GM12878 (cell line): ENCODE measurements at regions not wholly inside any gene's neighbourhood (a gene's known extent, or its start where the extent isn't known, plus 50 kb on each side); places are given as distances from the start of the nearest gene placed in this dataset.

Experiments used
- CEBPB ChIP-seq, 2 experiments: fragments of 150-350 bp in 1 of 2; IDR thresholded peaks; 2 replicates each; pipeline ENCODE4 v1.6.1; 2012 to 2014; ENCODE audit warnings: low read depth in 2 of 2, low read length in 2 of 2, borderline replicate concordance in 1 of 2, inconsistent platforms in 1 of 2
- POLR2AphosphoS5 ChIP-seq: IDR thresholded peaks from 2 replicates; pipeline ENCODE4 v1.6.1; 2011; ENCODE audit warnings: mild to moderate bottlenecking, low read length, inconsistent platforms
- SP1 ChIP-seq: IDR thresholded peaks from one replicate; pipeline ENCODE4 v1.6.1; 2011; ENCODE audit warnings: low read depth, low read length
- STAT3 ChIP-seq: IDR thresholded peaks from 2 replicates; pipeline ENCODE4 v1.6.1; 2011; ENCODE audit warnings: low read depth, low read length, improper control_type of control experiment
- TF ChIP-seq, protein P1 (sequence below), 3 experiments: IDR thresholded peaks in 2 of 3; conservative IDR thresholded peaks in 1 of 3; 2 replicates each; pipeline ENCODE4 v1.5.1; 2011; ENCODE audit warnings: low read depth in 3 of 3, low read length in 3 of 3, mild to moderate bottlenecking in 3 of 3, control low read depth in 2 of 3, moderate library complexity in 2 of 3, inconsistent platforms in 1 of 3, mixed read lengths in 1 of 3; ENCODE audit not compliant: control insufficient read depth in 2 of 3, insufficient read depth in 1 of 3; ENCODE audit errors: extremely low read depth in 1 of 3
- TF ChIP-seq, protein P2 (sequence below): IDR thresholded peaks from 2 replicates; pipeline ENCODE4 v1.6.1; 2012; ENCODE audit warnings: low read depth, low read length, improper control_type of control experiment
- TF ChIP-seq, protein P3 (sequence below): IDR thresholded peaks from 2 replicates; pipeline ENCODE4 v1.6.1; 2012; ENCODE audit warnings: mild to moderate bottlenecking, low read depth, low read length

DNA sequence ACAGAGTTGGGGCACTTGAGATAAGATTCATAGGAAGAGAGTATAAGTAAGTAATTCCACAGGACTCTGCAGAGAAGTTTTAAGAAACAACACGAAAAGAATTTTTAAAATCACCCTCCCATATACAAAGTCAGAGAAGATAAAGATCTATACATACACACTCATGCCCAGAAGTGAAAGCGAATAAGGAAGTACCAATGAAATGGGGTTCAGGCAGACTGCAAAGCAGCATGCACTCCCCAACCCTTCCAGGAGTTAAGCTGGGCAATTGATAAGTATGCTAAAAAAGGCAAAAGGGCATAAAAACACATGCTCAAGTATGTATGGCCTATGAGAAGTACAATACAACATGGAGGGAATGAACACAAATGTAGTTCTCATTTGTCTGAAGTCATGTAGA, 246.2 kb upstream of the GRIP1 start:
- TF ChIP-seq STAT3 (no peak), CEBPB (IDR thresholded peaks at IDR 0.05; ENCODE audit: borderline replicate concordance in 1 of 2, low read depth in 2 of 2, low read length in 2 of 2) (no peak), SP1 (no peak), POLR2AphosphoS5 (no peak)
- TF ChIP-seq, protein P1, sequence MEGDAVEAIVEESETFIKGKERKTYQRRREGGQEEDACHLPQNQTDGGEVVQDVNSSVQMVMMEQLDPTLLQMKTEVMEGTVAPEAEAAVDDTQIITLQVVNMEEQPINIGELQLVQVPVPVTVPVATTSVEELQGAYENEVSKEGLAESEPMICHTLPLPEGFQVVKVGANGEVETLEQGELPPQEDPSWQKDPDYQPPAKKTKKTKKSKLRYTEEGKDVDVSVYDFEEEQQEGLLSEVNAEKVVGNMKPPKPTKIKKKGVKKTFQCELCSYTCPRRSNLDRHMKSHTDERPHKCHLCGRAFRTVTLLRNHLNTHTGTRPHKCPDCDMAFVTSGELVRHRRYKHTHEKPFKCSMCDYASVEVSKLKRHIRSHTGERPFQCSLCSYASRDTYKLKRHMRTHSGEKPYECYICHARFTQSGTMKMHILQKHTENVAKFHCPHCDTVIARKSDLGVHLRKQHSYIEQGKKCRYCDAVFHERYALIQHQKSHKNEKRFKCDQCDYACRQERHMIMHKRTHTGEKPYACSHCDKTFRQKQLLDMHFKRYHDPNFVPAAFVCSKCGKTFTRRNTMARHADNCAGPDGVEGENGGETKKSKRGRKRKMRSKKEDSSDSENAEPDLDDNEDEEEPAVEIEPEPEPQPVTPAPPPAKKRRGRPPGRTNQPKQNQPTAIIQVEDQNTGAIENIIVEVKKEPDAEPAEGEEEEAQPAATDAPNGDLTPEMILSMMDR (IDR thresholded peaks at IDR 0.05 in 2 of 3, conservative IDR thresholded peaks at IDR 0.05 in 1 of 3; ENCODE audit: control insufficient read depth in 2 of 3, extremely low read depth in 1 of 3, insufficient read depth in 1 of 3, low read depth in 3 of 3, low read length in 3 of 3) = no peak
- TF ChIP-seq, protein P2, sequence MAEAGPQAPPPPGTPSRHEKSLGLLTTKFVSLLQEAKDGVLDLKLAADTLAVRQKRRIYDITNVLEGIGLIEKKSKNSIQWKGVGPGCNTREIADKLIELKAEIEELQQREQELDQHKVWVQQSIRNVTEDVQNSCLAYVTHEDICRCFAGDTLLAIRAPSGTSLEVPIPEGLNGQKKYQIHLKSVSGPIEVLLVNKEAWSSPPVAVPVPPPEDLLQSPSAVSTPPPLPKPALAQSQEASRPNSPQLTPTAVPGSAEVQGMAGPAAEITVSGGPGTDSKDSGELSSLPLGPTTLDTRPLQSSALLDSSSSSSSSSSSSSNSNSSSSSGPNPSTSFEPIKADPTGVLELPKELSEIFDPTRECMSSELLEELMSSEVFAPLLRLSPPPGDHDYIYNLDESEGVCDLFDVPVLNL = no peak
- TF ChIP-seq, protein P3, sequence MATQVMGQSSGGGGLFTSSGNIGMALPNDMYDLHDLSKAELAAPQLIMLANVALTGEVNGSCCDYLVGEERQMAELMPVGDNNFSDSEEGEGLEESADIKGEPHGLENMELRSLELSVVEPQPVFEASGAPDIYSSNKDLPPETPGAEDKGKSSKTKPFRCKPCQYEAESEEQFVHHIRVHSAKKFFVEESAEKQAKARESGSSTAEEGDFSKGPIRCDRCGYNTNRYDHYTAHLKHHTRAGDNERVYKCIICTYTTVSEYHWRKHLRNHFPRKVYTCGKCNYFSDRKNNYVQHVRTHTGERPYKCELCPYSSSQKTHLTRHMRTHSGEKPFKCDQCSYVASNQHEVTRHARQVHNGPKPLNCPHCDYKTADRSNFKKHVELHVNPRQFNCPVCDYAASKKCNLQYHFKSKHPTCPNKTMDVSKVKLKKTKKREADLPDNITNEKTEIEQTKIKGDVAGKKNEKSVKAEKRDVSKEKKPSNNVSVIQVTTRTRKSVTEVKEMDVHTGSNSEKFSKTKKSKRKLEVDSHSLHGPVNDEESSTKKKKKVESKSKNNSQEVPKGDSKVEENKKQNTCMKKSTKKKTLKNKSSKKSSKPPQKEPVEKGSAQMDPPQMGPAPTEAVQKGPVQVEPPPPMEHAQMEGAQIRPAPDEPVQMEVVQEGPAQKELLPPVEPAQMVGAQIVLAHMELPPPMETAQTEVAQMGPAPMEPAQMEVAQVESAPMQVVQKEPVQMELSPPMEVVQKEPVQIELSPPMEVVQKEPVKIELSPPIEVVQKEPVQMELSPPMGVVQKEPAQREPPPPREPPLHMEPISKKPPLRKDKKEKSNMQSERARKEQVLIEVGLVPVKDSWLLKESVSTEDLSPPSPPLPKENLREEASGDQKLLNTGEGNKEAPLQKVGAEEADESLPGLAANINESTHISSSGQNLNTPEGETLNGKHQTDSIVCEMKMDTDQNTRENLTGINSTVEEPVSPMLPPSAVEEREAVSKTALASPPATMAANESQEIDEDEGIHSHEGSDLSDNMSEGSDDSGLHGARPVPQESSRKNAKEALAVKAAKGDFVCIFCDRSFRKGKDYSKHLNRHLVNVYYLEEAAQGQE = no peak
